AG10803 (cell line): ENCODE measurements at regions not wholly inside any gene's neighbourhood (a gene's known extent, or its start where the extent isn't known, plus 50 kb on each side); places are given as distances from the start of the nearest gene placed in this dataset.

Source experiments
- DNase-seq: peaks from one replicate; pipeline ENCODE4 v3.0.0; 2010; ENCODE audit warnings: low read depth
- H3K4me3 ChIP-seq: 2 replicates; pipeline ENCODE4 v1.5.1; 2011; ENCODE audit warnings: mild to moderate bottlenecking, low read length, control low read depth
- CTCF ChIP-seq: conservative IDR thresholded peaks from 2 replicates; pipeline ENCODE4 v1.5.1; 2011; ENCODE audit warnings: mild to moderate bottlenecking, low read length, control low read depth, inconsistent platforms

GRCh38 chr6:48706310-48706709 is 595.3 kb upstream of the PTCHD4 start:
- no peak for TF ChIP-seq CTCF
- no peak overlapping the region for H3K4me3 ChIP-seq
- DNase-seq = no peak

- no peak overlapping the region for H3K4me3 ChIP-seq
- DNase-seq = no peak
- no peak for TF ChIP-seq CTCF
Observed at GRCh38 chr6:48701572-48701971, 590.6 kb upstream of the PTCHD4 start.

- TF ChIP-seq CTCF = no peak
- no peak for DNase-seq
- no peak overlapping the region for H3K4me3 ChIP-seq
Observed at GRCh38 chr6:48695872-48696271, 584.9 kb upstream of the PTCHD4 start.

GRCh38 chr6:48691420-48691819 is 580.4 kb upstream of the PTCHD4 start:
- no peak overlapping the region for H3K4me3 ChIP-seq
- TF ChIP-seq CTCF = no peak
- no peak for DNase-seq

- DNase-seq = no peak
- no peak overlapping the region for H3K4me3 ChIP-seq
- no peak for TF ChIP-seq CTCF
Observed at GRCh38 chr6:48689498-48689897, 578.5 kb upstream of the PTCHD4 start.

- no peak for DNase-seq
- TF ChIP-seq CTCF = no peak
- H3K4me3 ChIP-seq = no peak overlapping the region
Observed at GRCh38 chr6:48678390-48678789, 567.4 kb upstream of the PTCHD4 start.

GRCh38 chr6:48671505-48671904 is 560.5 kb upstream of the PTCHD4 start:
- no peak overlapping the region for H3K4me3 ChIP-seq
- no peak for TF ChIP-seq CTCF
- no peak for DNase-seq
